H9 (cell line): ENCODE measurements at regions not wholly inside any gene's neighbourhood (a gene's known extent, or its start where the extent isn't known, plus 50 kb on each side); places are given as distances from the start of the nearest gene placed in this dataset.

Experiments
- DNase-seq: peaks from one replicate; pipeline ENCODE4 v3.0.0-alpha.2; 2017
- H2AFZ ChIP-seq: one replicate; pipeline ENCODE4 v1.6.1; 2013; ENCODE audit warnings: mild to moderate bottlenecking, low read length, control low read depth, moderate library complexity
- H2AK5ac ChIP-seq: 2 replicates; pipeline ENCODE4 v1.6.1; 2013; ENCODE audit warnings: low read length, control low read depth, mixed read lengths; ENCODE audit not compliant: insufficient read length
- H2BK120ac ChIP-seq: one replicate; pipeline ENCODE4 v1.6.1; 2013; ENCODE audit warnings: low read depth, mild to moderate bottlenecking, low read length, control low read depth, inconsistent platforms; ENCODE audit not compliant: poor library complexity, severe bottlenecking
- H2BK12ac ChIP-seq: 2 replicates; pipeline ENCODE4 v1.6.1; 2013; ENCODE audit warnings: low read length, control low read depth, mixed read lengths, low read depth; ENCODE audit not compliant: insufficient read length
- H2BK15ac ChIP-seq: 2 replicates; pipeline ENCODE4 v1.6.1; 2013; ENCODE audit warnings: low read depth, low read length, control low read depth
- H2BK20ac ChIP-seq: one replicate; pipeline ENCODE4 v1.6.1; 2013; ENCODE audit warnings: low read depth, mild to moderate bottlenecking, low read length, control low read depth, inconsistent platforms; ENCODE audit not compliant: poor library complexity, severe bottlenecking
- H2BK5ac ChIP-seq: 2 replicates; pipeline ENCODE4 v1.6.1; 2013; ENCODE audit warnings: low read length, control low read depth, mixed read lengths; ENCODE audit not compliant: insufficient read length
- H3K14ac ChIP-seq: 2 replicates; pipeline ENCODE4 v1.6.1; 2013; ENCODE audit warnings: low read length, control low read depth; ENCODE audit not compliant: insufficient read depth
- H3K18ac ChIP-seq: 2 replicates; pipeline ENCODE4 v1.6.1; 2013; ENCODE audit warnings: low read depth, mild to moderate bottlenecking, mixed read lengths, low read length, control low read depth; ENCODE audit not compliant: insufficient read length
- H3K23ac ChIP-seq: 2 replicates; pipeline ENCODE4 v1.6.1; 2013; ENCODE audit warnings: low read length, control low read depth, mixed read lengths, low read depth; ENCODE audit not compliant: insufficient read length
- H3K23me2 ChIP-seq: 2 replicates; pipeline ENCODE4 v1.6.1; 2013; ENCODE audit warnings: low read depth, mild to moderate bottlenecking, mixed read lengths, low read length, control low read depth; ENCODE audit not compliant: insufficient read length, poor library complexity, severe bottlenecking
- H3K27ac ChIP-seq: 2 replicates; pipeline ENCODE4 v1.5.1; 2013; ENCODE audit warnings: low read length, control low read depth, mixed read lengths, low read depth; ENCODE audit not compliant: insufficient read length
- H3K27me3 ChIP-seq: 2 replicates; pipeline ENCODE4 v1.6.1; 2013; ENCODE audit warnings: low read length, control low read depth, inconsistent platforms; ENCODE audit not compliant: insufficient read depth
- H3K4ac ChIP-seq: 2 replicates; pipeline ENCODE4 v1.6.1; 2013; ENCODE audit warnings: low read depth, mild to moderate bottlenecking, control low read depth, inconsistent platforms, low read length, moderate library complexity
- H3K4me1 ChIP-seq: 2 replicates; pipeline ENCODE4 v1.6.1; 2013; ENCODE audit warnings: low read length, control low read depth, inconsistent platforms; ENCODE audit not compliant: insufficient read depth
- H3K4me2 ChIP-seq: 2 replicates; pipeline ENCODE4 v1.6.1; 2013; ENCODE audit warnings: low read length, control low read depth, mixed read lengths; ENCODE audit not compliant: insufficient read length, insufficient read depth
- H3K56ac ChIP-seq: 2 replicates; pipeline ENCODE4 v1.6.1; 2013; ENCODE audit warnings: low read depth, mild to moderate bottlenecking, mixed read lengths, low read length, control low read depth; ENCODE audit not compliant: insufficient read length
- H3K79me1 ChIP-seq: 2 replicates; pipeline ENCODE4 v1.6.1; 2013; ENCODE audit warnings: low read depth, mild to moderate bottlenecking, moderate library complexity, low read length, control low read depth, inconsistent platforms; ENCODE audit not compliant: insufficient read depth, poor library complexity, severe bottlenecking
- H3K79me2 ChIP-seq: 2 replicates; pipeline ENCODE4 v1.6.1; 2013; ENCODE audit warnings: low read length, control low read depth, inconsistent platforms; ENCODE audit not compliant: insufficient read depth
- H3K9ac ChIP-seq: 2 replicates; pipeline ENCODE4 v1.6.1; 2013; ENCODE audit warnings: low read length, control low read depth, mixed read lengths; ENCODE audit not compliant: insufficient read length; ENCODE audit errors: extremely low read depth
- H3K9me3 ChIP-seq: one replicate; pipeline ENCODE4 v1.6.1; 2013; ENCODE audit warnings: low read depth, low read length, inconsistent platforms; ENCODE audit not compliant: control insufficient read depth
- H3T11ph ChIP-seq: one replicate; pipeline ENCODE4 v1.6.1; 2013; ENCODE audit warnings: mild to moderate bottlenecking, low read length, control low read depth, inconsistent platforms
- H4K20me1 ChIP-seq: one replicate; pipeline ENCODE4 v1.6.1; 2013; ENCODE audit not compliant: control insufficient read depth, insufficient read length, insufficient read depth
- H4K5ac ChIP-seq: 2 replicates; pipeline ENCODE4 v1.6.1; 2013; ENCODE audit warnings: low read depth, mild to moderate bottlenecking, mixed read lengths, low read length, control low read depth; ENCODE audit not compliant: insufficient read length
- H4K8ac ChIP-seq: replicated peaks from 2 replicates; pipeline ENCODE4 v1.6.1; 2013; ENCODE audit warnings: low read length, control low read depth, mixed read lengths, low read depth; ENCODE audit not compliant: insufficient read length
- H4K91ac ChIP-seq: 2 replicates; pipeline ENCODE4 v1.6.1; 2013; ENCODE audit warnings: low read depth, mild to moderate bottlenecking, moderate library complexity, mixed read lengths, low read length, control low read depth; ENCODE audit not compliant: insufficient read length
- H3K27ac Mint-ChIP-seq, 3 experiments: 2 replicates in 2 of 3; 3 replicates in 1 of 3; pipeline ENCODE4 v1.8.0; 2020 to 2021; ENCODE audit warnings: mixed read lengths in 3 of 3, mild to moderate bottlenecking in 1 of 3, moderate library complexity in 1 of 3
- H3K27me3 Mint-ChIP-seq: 2 replicates; pipeline ENCODE4 v1.8.0; 2021; ENCODE audit warnings: low read depth, mild to moderate bottlenecking, moderate library complexity, mixed read lengths
- H3K36me3 Mint-ChIP-seq, 3 experiments: 2 replicates in 2 of 3; 3 replicates in 1 of 3; pipeline ENCODE4 v1.8.0; 2020 to 2021; ENCODE audit warnings: low read depth in 3 of 3, mixed read lengths in 3 of 3; ENCODE audit not compliant: insufficient read depth in 1 of 3
- H3K4me1 Mint-ChIP-seq, 2 experiments: 2 replicates each; pipeline ENCODE4 v1.8.0; 2020; ENCODE audit warnings: mixed read lengths in 2 of 2
- H3K4me3 Mint-ChIP-seq, 2 experiments: 2 replicates in 1 of 2; 3 replicates in 1 of 2; pipeline ENCODE4 v1.8.0; 2020 to 2021; ENCODE audit warnings: mild to moderate bottlenecking in 2 of 2, mixed read lengths in 2 of 2, moderate library complexity in 1 of 2
- H3K9me3 Mint-ChIP-seq, 2 experiments: 2 replicates in 1 of 2; 3 replicates in 1 of 2; pipeline ENCODE4 v1.8.0; 2020; ENCODE audit warnings: mild to moderate bottlenecking in 2 of 2, mixed read lengths in 2 of 2, moderate library complexity in 1 of 2
- WGBS: extraction: QIAGEN DNeasy Blood & Tissue Kit; methylation state at CpG from one replicate; pipeline ENCODE4 v1.1.7; 2013; ENCODE audit warnings: missing lambda C conversion rate, low lambda C conversion rate, mixed read lengths; ENCODE audit not compliant: insufficient read length; ENCODE audit errors: extremely low coverage; 5-methylcytosine and 5-hydroxymethylcytosine counted together
- TF ChIP-seq, protein P1 (sequence below): fragments of 200-600 bp; sonication (generic); conservative IDR thresholded peaks from 3 replicates; pipeline ENCODE4 v1.8.0; 2021; ENCODE audit warnings: antibody characterized with exemption, mild to moderate bottlenecking

DNA sequence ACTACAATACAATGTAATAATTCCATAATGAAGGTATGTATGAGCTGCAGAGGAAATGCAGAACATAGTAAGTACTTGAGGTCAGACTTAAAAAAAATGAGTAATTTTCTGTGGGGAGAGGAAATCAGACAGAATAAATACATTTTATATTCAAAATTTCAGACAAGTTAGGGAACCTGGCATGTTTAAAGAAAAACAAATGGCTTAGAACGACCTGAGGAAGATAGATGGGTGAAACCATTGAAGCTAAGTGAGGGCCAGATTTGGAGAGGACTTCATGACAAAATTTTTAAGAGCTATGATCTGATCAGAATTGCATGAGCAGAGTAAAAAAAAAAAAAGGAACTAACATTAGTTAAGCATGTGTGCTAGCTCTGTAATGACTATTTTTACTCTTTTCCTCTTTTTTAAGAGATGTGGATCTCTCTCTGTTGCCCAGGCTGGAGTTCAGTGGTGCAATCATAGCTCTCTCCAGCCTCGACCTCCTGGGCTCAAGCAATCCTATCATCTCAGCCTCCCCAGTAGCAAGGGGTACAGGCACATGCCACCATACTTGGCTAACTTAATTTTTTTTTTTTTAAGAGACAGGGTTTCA is 157.6 kb upstream of the PDE3A start:
- Mint-ChIP-seq H3K36me3 (no peaks in the 10 kb centered on the region), H3K27ac (no peak overlapping the region), H3K4me1 (peaks cover 16 to 17% of the 10 kb centered on the region in 2 experiments), H3K4me3 (no peak overlapping the region), H3K27me3 (no peaks in the 10 kb centered on the region), H3K9me3 (no peaks in the 10 kb centered on the region)
- Histone ChIP-seq H3K27ac (no peak overlapping the region), H3T11ph (no peak overlapping the region), H3K4me1 (no peaks in the 10 kb centered on the region; the same call in 1 of the 2 replicates), H3K23ac (no peak overlapping the region), H3K27me3 (no peaks in the 10 kb centered on the region), H4K8ac (no peak overlapping the region), H3K9ac (no peak overlapping the region), H4K91ac (no peak overlapping the region), H2AK5ac (no peak overlapping the region), H3K4me2 (no peak overlapping the region), H3K79me1 (no peaks in the 10 kb centered on the region), H3K4ac (no peak overlapping the region), H2BK15ac (no peak overlapping the region), H2BK5ac (no peak overlapping the region), H2BK120ac (no peak overlapping the region), H3K14ac (no peak overlapping the region), H4K20me1 (no peaks in the 10 kb centered on the region), H2BK12ac (no peak overlapping the region), H3K56ac (no peak overlapping the region), H2BK20ac (no peak overlapping the region), H3K23me2 (no peaks in the 10 kb centered on the region), H4K5ac (no peak overlapping the region), H3K79me2 (no peaks in the 10 kb centered on the region), H3K18ac (no peak overlapping the region), H2AFZ (no peak overlapping the region), H3K9me3 (no peaks in the 10 kb centered on the region)
- DNase-seq: no peak
- TF ChIP-seq, protein P1, sequence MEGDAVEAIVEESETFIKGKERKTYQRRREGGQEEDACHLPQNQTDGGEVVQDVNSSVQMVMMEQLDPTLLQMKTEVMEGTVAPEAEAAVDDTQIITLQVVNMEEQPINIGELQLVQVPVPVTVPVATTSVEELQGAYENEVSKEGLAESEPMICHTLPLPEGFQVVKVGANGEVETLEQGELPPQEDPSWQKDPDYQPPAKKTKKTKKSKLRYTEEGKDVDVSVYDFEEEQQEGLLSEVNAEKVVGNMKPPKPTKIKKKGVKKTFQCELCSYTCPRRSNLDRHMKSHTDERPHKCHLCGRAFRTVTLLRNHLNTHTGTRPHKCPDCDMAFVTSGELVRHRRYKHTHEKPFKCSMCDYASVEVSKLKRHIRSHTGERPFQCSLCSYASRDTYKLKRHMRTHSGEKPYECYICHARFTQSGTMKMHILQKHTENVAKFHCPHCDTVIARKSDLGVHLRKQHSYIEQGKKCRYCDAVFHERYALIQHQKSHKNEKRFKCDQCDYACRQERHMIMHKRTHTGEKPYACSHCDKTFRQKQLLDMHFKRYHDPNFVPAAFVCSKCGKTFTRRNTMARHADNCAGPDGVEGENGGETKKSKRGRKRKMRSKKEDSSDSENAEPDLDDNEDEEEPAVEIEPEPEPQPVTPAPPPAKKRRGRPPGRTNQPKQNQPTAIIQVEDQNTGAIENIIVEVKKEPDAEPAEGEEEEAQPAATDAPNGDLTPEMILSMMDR: no peak
- no CpG with 5 or more reads among the region's 2 CpGs for WGBS
